ENCODE measurements at regions not wholly inside any gene's neighbourhood (a gene's known extent, or its start where the extent isn't known, plus 50 kb on each side); places are given as distances from the start of the nearest gene placed in this dataset.

DNA sequence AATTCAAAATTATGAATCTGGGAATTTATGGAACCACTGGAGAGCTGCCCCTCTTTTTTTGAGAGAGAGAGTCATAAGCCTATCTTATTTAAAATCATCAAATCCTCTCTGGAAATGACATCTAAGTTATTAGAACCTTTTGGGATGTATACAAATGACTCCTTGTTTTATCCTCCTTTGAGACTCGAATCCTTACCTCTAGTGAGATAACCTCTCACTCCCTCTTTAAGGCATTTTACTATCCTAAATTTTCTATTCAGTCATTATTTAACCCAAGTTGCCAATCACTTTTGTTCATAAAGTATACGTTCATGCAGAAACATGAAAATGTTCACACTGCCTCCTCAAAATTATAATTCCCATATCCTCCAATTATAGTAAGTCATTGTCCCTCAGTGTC lies 313.6 kb upstream of the C1orf87 start:
- no peaks in the 10 kb centered on the region for H3K36me3 ChIP-seq (ENCODE audit: control insufficient read depth in 3 of 3, insufficient read depth in 2 of 3, low read depth in 1 of 3, low read length in 3 of 3)
- H3K9me3 ChIP-seq (ENCODE audit: control insufficient read depth in 2 of 2, insufficient read depth in 1 of 2, low read depth in 1 of 2, low read length in 1 of 2): no peaks in the 10 kb centered on the region
- WGBS, 3 donors: 79 to 85% (median 82%) methylated on average over 2 of the region's 2 CpGs
- H3K27ac ChIP-seq (ENCODE audit: low read depth in 1 of 3, low read length in 2 of 3): no peak overlapping the region
- no peak for DNase-seq
- no peak for FAIRE-seq
- H3K27me3 ChIP-seq (ENCODE audit: control insufficient read depth in 3 of 3, insufficient read depth in 3 of 3, low read length in 3 of 3): no peaks in the 10 kb centered on the region
- H3K4me1 ChIP-seq (ENCODE audit: control insufficient read depth in 3 of 3, insufficient read depth in 2 of 3, low read depth in 1 of 3, low read length in 2 of 3): no peaks in the 10 kb centered on the region
- H3K4me3 ChIP-seq (ENCODE audit: low read depth in 1 of 3, low read length in 3 of 3): no peak overlapping the region

DNA sequence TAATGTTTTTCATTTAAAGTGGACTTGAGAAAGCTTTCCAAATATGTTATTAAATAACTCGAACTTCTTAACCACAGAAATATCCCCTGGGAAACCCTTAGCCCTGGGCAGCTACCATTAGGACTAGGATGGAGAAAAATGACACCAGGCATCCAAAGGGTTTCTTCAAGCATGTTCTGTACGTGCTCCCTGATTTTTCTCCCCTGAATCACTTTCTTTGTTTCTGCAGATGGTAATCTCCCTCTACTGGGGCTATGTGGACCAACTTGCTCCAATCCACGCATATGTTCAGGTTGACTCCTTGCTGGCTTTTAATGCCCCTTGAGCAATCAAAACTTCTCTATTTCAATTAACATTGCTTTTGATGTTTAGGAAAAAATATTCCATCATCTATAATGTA lies 312.7 kb upstream of the C1orf87 start:
- 52 to 54% (median 53%) methylated on average over 3 of the region's 3 CpGs for WGBS, 3 donors
- no peak for DNase-seq
- Histone ChIP-seq H3K9me3 (ENCODE audit: control insufficient read depth in 2 of 2, insufficient read depth in 1 of 2, low read depth in 1 of 2, low read length in 1 of 2) (no peaks in the 10 kb centered on the region), H3K27me3 (ENCODE audit: control insufficient read depth in 3 of 3, insufficient read depth in 3 of 3, low read length in 3 of 3) (no peaks in the 10 kb centered on the region), H3K36me3 (ENCODE audit: control insufficient read depth in 3 of 3, insufficient read depth in 2 of 3, low read depth in 1 of 3, low read length in 3 of 3) (no peaks in the 10 kb centered on the region), H3K4me3 (ENCODE audit: low read depth in 1 of 3, low read length in 3 of 3) (no peak overlapping the region), H3K4me1 (ENCODE audit: control insufficient read depth in 3 of 3, insufficient read depth in 2 of 3, low read depth in 1 of 3, low read length in 2 of 3) (no peaks in the 10 kb centered on the region), H3K27ac (ENCODE audit: low read depth in 1 of 3, low read length in 2 of 3) (no peak overlapping the region)
- no peak for FAIRE-seq

DNA sequence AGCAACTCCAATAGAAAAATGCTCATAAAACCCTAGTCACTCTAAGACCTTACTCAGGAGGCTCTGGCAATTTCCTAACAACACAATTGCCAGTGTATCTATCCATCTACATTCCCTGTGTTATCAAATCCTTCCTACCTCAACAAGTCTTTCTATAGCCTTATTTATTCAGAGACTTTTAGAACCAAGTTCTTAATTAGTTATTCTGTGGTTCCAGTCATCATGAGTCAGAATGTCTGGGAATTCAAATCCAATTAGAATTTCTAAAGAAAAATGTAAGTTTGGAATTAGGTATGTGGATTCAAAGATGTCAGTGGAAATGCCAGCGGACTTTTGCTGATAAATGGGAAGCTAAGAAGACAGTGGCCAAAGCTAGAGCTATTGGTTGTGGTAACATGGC lies 302.6 kb upstream of the C1orf87 start:
- Histone ChIP-seq H3K27me3 (ENCODE audit: control insufficient read depth in 3 of 3, insufficient read depth in 3 of 3, low read length in 3 of 3) (no peaks in the 10 kb centered on the region), H3K36me3 (ENCODE audit: control insufficient read depth in 3 of 3, insufficient read depth in 2 of 3, low read depth in 1 of 3, low read length in 3 of 3) (no peaks in the 10 kb centered on the region), H3K27ac (ENCODE audit: low read depth in 1 of 3, low read length in 2 of 3) (no peak overlapping the region), H3K9me3 (ENCODE audit: control insufficient read depth in 2 of 2, insufficient read depth in 1 of 2, low read depth in 1 of 2, low read length in 1 of 2) (peaks cover 0 to 5% of the 10 kb centered on the region in 2 donors), H3K4me1 (ENCODE audit: control insufficient read depth in 3 of 3, insufficient read depth in 2 of 3, low read depth in 1 of 3, low read length in 2 of 3) (no peaks in the 10 kb centered on the region), H3K4me3 (ENCODE audit: low read depth in 1 of 3, low read length in 3 of 3) (no peak overlapping the region)
- FAIRE-seq: no peak
- DNase-seq: no peak
- 86 to 92% (median 91%) methylated on average over 1 of the region's 1 CpG for WGBS, 3 donors

DNA sequence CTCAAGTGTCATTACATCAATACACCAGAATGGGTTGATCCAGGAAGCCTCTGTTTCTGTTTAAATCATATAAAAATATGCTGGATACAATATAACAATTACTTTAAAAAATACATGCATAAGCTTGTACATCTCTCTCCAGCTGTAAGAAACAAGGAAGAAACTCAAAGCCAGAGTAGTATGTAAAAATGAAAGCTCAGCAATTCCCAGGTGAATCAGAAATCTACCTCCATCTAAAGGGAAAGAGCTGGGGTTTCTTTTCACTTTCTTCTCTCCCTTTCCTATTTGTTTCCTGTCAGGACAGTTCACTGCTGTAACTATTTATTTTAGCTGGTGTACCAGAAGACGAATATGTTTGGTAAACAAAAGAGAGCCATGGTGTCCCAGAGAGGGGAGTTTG lies 301.0 kb upstream of the C1orf87 start:
- peaks cover 0 to 5% of the 10 kb centered on the region in 2 donors for H3K9me3 ChIP-seq (ENCODE audit: control insufficient read depth in 2 of 2, insufficient read depth in 1 of 2, low read depth in 1 of 2, low read length in 1 of 2)
- no peaks in the 10 kb centered on the region for H3K36me3 ChIP-seq (ENCODE audit: control insufficient read depth in 3 of 3, insufficient read depth in 2 of 3, low read depth in 1 of 3, low read length in 3 of 3)
- no peaks in the 10 kb centered on the region for H3K27me3 ChIP-seq (ENCODE audit: control insufficient read depth in 3 of 3, insufficient read depth in 3 of 3, low read length in 3 of 3)
- no peak for DNase-seq
- 38 to 64% (median 46%) methylated on average over 1 of the region's 1 CpG for whole genome bisulfite sequencing, 3 donors
- FAIRE-seq: no peak
- H3K4me3 ChIP-seq (ENCODE audit: low read depth in 1 of 3, low read length in 3 of 3): no peak overlapping the region
- no peak overlapping the region for H3K27ac ChIP-seq (ENCODE audit: low read depth in 1 of 3, low read length in 2 of 3)
- no peaks in the 10 kb centered on the region for H3K4me1 ChIP-seq (ENCODE audit: control insufficient read depth in 3 of 3, insufficient read depth in 2 of 3, low read depth in 1 of 3, low read length in 2 of 3)

DNA sequence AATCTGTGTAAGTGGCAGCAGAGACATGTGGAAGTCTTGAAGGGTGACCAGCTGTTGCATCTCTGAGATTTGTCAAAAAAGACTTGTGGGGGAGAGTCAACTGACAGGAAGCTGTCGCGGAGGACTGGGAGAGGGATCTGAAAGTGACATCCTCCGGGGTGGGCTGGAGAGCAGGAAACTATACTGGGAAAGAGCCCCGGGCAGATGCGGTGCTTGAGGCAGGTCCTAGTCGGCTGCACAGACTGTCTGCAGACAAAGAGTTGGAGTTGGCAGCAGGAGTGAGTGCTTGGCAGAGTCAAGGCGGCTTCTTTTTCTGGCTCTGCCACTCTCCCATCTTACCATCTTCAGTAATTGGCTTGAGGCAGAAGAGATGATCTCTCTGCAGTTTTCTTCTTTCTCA lies 294.0 kb upstream of the C1orf87 start:
- Histone ChIP-seq H3K9me3 (ENCODE audit: control insufficient read depth in 2 of 2, insufficient read depth in 1 of 2, low read depth in 1 of 2, low read length in 1 of 2) (peaks cover 0 to 5% of the 10 kb centered on the region in 2 donors), H3K36me3 (ENCODE audit: control insufficient read depth in 3 of 3, insufficient read depth in 2 of 3, low read depth in 1 of 3, low read length in 3 of 3) (no peaks in the 10 kb centered on the region), H3K27ac (ENCODE audit: low read depth in 1 of 3, low read length in 2 of 3) (no peak overlapping the region), H3K4me1 (ENCODE audit: control insufficient read depth in 3 of 3, insufficient read depth in 2 of 3, low read depth in 1 of 3, low read length in 2 of 3) (no peaks in the 10 kb centered on the region), H3K27me3 (ENCODE audit: control insufficient read depth in 3 of 3, insufficient read depth in 3 of 3, low read length in 3 of 3) (no peaks in the 10 kb centered on the region), H3K4me3 (ENCODE audit: low read depth in 1 of 3, low read length in 3 of 3) (no peak overlapping the region)
- 48 to 72% (median 72%) methylated on average over 7 of the region's 7 CpGs for WGBS, 3 donors
- FAIRE-seq: no peak
- DNase-seq: no peak

DNA sequence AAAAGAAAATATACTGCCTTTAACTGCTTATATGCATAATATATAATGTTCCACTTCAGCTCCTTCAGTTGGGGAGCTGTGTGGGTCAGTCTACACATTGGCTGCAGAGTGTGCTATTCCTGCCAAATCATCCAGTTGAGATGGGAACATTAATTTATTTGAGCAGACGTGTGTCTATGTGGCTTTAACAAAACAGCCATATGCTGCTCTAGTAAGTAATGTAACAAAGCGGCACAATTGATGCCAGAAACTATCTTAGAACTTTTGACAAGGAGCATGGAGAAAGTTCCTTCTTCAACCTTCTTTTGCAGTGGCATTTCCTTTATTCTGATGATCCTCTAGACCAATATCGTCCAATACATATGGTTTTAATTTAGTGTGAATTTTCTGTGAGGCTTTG lies 285.9 kb upstream of the C1orf87 start:
- H3K27me3 ChIP-seq (ENCODE audit: control insufficient read depth in 3 of 3, insufficient read depth in 3 of 3, low read length in 3 of 3): no peaks in the 10 kb centered on the region
- no peaks in the 10 kb centered on the region for H3K4me1 ChIP-seq (ENCODE audit: control insufficient read depth in 3 of 3, insufficient read depth in 2 of 3, low read depth in 1 of 3, low read length in 2 of 3)
- H3K27ac ChIP-seq (ENCODE audit: low read depth in 1 of 3, low read length in 2 of 3): no peak overlapping the region
- no peak for FAIRE-seq
- H3K9me3 ChIP-seq (ENCODE audit: control insufficient read depth in 2 of 2, insufficient read depth in 1 of 2, low read depth in 1 of 2, low read length in 1 of 2): peaks cover 0 to 2% of the 10 kb centered on the region in 2 donors
- 69 to 85% (median 78%) methylated on average over 3 of the region's 3 CpGs for WGBS, 3 donors
- no peak for DNase-seq
- H3K4me3 ChIP-seq (ENCODE audit: low read depth in 1 of 3, low read length in 3 of 3): no peak overlapping the region
- H3K36me3 ChIP-seq (ENCODE audit: control insufficient read depth in 3 of 3, insufficient read depth in 2 of 3, low read depth in 1 of 3, low read length in 3 of 3): no peaks in the 10 kb centered on the region

DNA sequence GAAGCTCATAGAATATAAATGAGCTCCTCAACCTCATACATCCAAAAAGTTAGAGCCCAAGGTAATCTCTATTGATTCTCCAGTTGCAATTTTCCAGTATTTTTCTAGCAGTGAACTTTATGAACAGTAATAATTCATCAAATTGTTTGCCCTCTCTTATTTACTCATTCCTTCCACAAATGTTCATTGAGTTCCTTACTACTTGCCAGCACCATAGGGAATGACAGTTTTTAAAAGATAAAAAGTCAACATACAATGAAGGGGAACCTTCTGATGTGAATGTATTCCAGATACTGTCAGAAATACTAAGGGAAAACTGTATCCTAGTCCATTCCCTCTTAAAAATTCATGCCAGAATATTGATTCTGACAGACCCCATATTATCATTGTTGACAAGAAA lies 277.0 kb upstream of the C1orf87 start:
- H3K4me3 ChIP-seq (ENCODE audit: low read depth in 1 of 3, low read length in 3 of 3): no peak overlapping the region
- no peaks in the 10 kb centered on the region for H3K9me3 ChIP-seq (ENCODE audit: control insufficient read depth in 2 of 2, insufficient read depth in 1 of 2, low read depth in 1 of 2, low read length in 1 of 2)
- H3K27me3 ChIP-seq (ENCODE audit: control insufficient read depth in 3 of 3, insufficient read depth in 3 of 3, low read length in 3 of 3): no peaks in the 10 kb centered on the region
- no peaks in the 10 kb centered on the region for H3K4me1 ChIP-seq (ENCODE audit: control insufficient read depth in 3 of 3, insufficient read depth in 2 of 3, low read depth in 1 of 3, low read length in 2 of 3)
- no peaks in the 10 kb centered on the region for H3K36me3 ChIP-seq (ENCODE audit: control insufficient read depth in 3 of 3, insufficient read depth in 2 of 3, low read depth in 1 of 3, low read length in 3 of 3)
- no peak for DNase-seq
- no peak overlapping the region for H3K27ac ChIP-seq (ENCODE audit: low read depth in 1 of 3, low read length in 2 of 3)
- no peak for FAIRE-seq

DNA sequence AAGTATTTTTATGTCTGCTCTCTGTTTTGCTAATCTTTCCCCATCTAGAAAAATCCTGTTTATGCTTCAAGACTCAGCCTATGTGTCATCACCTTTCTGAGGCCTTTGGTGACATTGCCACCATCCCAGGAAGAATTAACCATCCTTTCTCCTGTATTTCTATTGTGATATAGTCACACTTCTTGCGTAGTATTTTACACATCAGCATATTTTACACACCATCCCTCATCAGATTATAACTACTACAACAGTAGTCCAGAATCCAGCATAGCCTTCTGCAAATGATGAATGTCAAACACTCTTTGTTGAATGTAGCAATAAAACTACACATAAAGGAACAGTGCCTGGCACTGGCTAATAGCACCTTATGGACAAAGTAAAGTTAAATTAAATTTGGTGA lies 275.3 kb upstream of the C1orf87 start:
- WGBS, 3 donors: 85 to 92% (median 86%) methylated on average over 1 of the region's 1 CpG
- no peaks in the 10 kb centered on the region for H3K36me3 ChIP-seq (ENCODE audit: control insufficient read depth in 3 of 3, insufficient read depth in 2 of 3, low read depth in 1 of 3, low read length in 3 of 3)
- no peak overlapping the region for H3K27ac ChIP-seq (ENCODE audit: low read depth in 1 of 3, low read length in 2 of 3)
- no peak for FAIRE-seq
- H3K4me1 ChIP-seq (ENCODE audit: control insufficient read depth in 3 of 3, insufficient read depth in 2 of 3, low read depth in 1 of 3, low read length in 2 of 3): no peaks in the 10 kb centered on the region
- no peak overlapping the region for H3K4me3 ChIP-seq (ENCODE audit: low read depth in 1 of 3, low read length in 3 of 3)
- no peaks in the 10 kb centered on the region for H3K9me3 ChIP-seq (ENCODE audit: control insufficient read depth in 2 of 2, insufficient read depth in 1 of 2, low read depth in 1 of 2, low read length in 1 of 2)
- no peaks in the 10 kb centered on the region for H3K27me3 ChIP-seq (ENCODE audit: control insufficient read depth in 3 of 3, insufficient read depth in 3 of 3, low read length in 3 of 3)
- no peak for DNase-seq

DNA sequence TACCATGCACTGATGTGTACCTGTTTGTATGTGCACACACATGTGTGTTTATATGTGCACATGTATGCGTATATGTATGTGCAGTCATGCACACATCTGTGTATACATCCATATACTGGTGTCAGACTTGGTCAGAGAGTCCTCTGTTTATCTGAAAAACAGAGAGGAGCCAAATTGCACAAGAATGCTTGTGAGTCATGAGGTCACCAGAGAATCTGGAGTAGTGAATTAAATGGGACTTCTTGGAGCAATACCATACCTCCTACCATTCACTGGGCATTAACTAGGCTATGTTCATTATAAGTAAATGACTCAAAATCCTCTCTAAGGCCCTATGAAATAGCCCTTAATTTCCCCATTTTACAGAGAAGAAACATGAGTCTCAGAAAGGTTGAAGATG lies 272.1 kb upstream of the C1orf87 start:
- FAIRE-seq: no peak
- DNase-seq: no peak
- no peaks in the 10 kb centered on the region for H3K27me3 ChIP-seq (ENCODE audit: control insufficient read depth in 3 of 3, insufficient read depth in 3 of 3, low read length in 3 of 3)
- no peak overlapping the region for H3K27ac ChIP-seq (ENCODE audit: low read depth in 1 of 3, low read length in 2 of 3)
- H3K9me3 ChIP-seq (ENCODE audit: control insufficient read depth in 2 of 2, insufficient read depth in 1 of 2, low read depth in 1 of 2, low read length in 1 of 2): no peaks in the 10 kb centered on the region
- H3K4me3 ChIP-seq (ENCODE audit: low read depth in 1 of 3, low read length in 3 of 3): no peak overlapping the region
- no peaks in the 10 kb centered on the region for H3K4me1 ChIP-seq (ENCODE audit: control insufficient read depth in 3 of 3, insufficient read depth in 2 of 3, low read depth in 1 of 3, low read length in 2 of 3)
- no peaks in the 10 kb centered on the region for H3K36me3 ChIP-seq (ENCODE audit: control insufficient read depth in 3 of 3, insufficient read depth in 2 of 3, low read depth in 1 of 3, low read length in 3 of 3)
- 83 to 94% (median 86%) methylated on average over 1 of the region's 1 CpG for WGBS, 3 donors
